RWPE2 (cell line): ENCODE measurements at regions not wholly inside any gene's neighbourhood (a gene's known extent, or its start where the extent isn't known, plus 50 kb on each side); places are given as distances from the start of the nearest gene placed in this dataset.

Experiments used
- ATAC-seq: fragments of 200-7000 bp; cut with Tn5 transposase; 3 replicates; pipeline ENCODE4 v1.9.1; 2021; ENCODE audit warnings: low read depth
- DNase-seq: peaks from one replicate; pipeline ENCODE4 v3.0.0-alpha.2; 2020; ENCODE audit warnings: low spot score
- H3K27ac ChIP-seq: fragments of 450-650 bp; 2 replicates; pipeline ENCODE4 v1.5.1; 2017; ENCODE audit warnings: mild to moderate bottlenecking; ENCODE audit not compliant: poor library complexity, severe bottlenecking
- H3K27me3 ChIP-seq: fragments of 250-450 bp; sonication (Bioruptor Pico); 2 replicates; pipeline ENCODE4 v1.5.1; 2021; ENCODE audit warnings: mild to moderate bottlenecking, moderate library complexity; ENCODE audit not compliant: insufficient read depth, poor library complexity, severe bottlenecking
- H3K36me3 ChIP-seq: fragments of 250-450 bp; sonication (Bioruptor Pico); 2 replicates; pipeline ENCODE4 v1.5.1; 2020; ENCODE audit warnings: low read depth, mild to moderate bottlenecking, moderate library complexity
- H3K4me1 ChIP-seq: fragments of 250-450 bp; sonication (Bioruptor Pico); 2 replicates; pipeline ENCODE4 v1.5.1; 2021; ENCODE audit warnings: mild to moderate bottlenecking, moderate library complexity; ENCODE audit not compliant: insufficient read depth, poor library complexity, severe bottlenecking
- H3K4me3 ChIP-seq: fragments of 250-450 bp; sonication (Bioruptor Pico); 2 replicates; pipeline ENCODE4 v1.5.1; 2021; ENCODE audit warnings: mild to moderate bottlenecking, moderate library complexity; ENCODE audit not compliant: severe bottlenecking
- H3K9me3 ChIP-seq: fragments of 250-450 bp; sonication (Bioruptor Pico); 2 replicates; pipeline ENCODE4 v1.5.1; 2021; ENCODE audit warnings: mild to moderate bottlenecking, moderate library complexity; ENCODE audit not compliant: severe bottlenecking
- CTCF ChIP-seq: fragments of 450-650 bp; IDR thresholded peaks from one replicate; pipeline ENCODE4 v1.5.1; 2017; ENCODE audit warnings: mild to moderate bottlenecking, moderate library complexity; ENCODE audit not compliant: poor library complexity, severe bottlenecking

DNA sequence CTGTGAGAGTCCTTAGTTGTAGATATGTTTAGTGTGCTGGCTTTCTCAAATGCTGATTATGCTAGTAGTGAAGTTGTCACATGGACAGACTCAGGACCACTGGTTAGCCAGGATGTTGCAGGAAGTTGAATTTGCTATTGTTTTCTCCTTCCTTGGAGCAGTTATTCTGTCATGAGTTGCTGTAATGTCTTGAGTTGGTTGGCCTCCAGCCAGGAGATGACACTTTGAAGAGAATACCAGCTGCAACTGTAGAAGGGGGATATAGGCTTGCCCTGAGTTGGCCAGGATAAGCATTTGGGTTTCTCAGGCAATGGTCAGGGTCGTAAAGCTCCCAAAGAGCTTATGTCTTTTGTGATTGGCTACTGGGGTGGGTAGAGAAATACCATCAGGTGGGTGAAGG is 206.7 kb downstream of the ZNF621 start:
- Histone ChIP-seq H3K27ac (no peak overlapping the region), H3K9me3 (peaks cover 2% of the 10 kb centered on the region), H3K36me3 (no peaks in the 10 kb centered on the region), H3K27me3 (no peaks in the 10 kb centered on the region), H3K4me1 (no peaks in the 10 kb centered on the region), H3K4me3 (no peak overlapping the region)
- ATAC-seq, result no peak
- TF ChIP-seq CTCF, result no peak
- no peak for DNase-seq

DNA sequence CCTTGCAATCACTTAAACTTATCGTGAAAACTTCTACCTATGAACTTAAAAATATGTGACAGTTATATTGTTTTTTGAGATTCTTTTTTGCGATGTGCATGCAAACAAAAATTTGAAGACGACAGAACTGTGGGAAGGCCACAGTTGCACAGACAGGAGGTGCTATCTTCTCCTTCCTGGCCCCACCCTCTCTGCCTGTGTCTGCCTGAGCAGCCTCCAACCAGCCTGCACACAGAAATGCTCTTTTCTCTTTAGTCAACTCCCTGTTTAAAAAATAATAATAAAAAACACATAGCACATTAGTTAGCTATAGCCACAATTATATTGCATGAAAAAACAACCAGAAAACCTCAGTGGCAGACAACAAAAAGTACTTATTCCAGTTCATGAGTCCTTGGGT is 212.2 kb downstream of the ZNF621 start:
- H3K27ac ChIP-seq, result no peak overlapping the region
- H3K9me3 ChIP-seq, result no peaks in the 10 kb centered on the region
- H3K36me3 ChIP-seq, result no peaks in the 10 kb centered on the region
- ATAC-seq, result no peak
- DNase-seq, result no peak
- H3K27me3 ChIP-seq, result no peaks in the 10 kb centered on the region
- H3K4me3 ChIP-seq, result no peak overlapping the region
- H3K4me1 ChIP-seq, result no peaks in the 10 kb centered on the region
- TF ChIP-seq CTCF, result no peak

DNA sequence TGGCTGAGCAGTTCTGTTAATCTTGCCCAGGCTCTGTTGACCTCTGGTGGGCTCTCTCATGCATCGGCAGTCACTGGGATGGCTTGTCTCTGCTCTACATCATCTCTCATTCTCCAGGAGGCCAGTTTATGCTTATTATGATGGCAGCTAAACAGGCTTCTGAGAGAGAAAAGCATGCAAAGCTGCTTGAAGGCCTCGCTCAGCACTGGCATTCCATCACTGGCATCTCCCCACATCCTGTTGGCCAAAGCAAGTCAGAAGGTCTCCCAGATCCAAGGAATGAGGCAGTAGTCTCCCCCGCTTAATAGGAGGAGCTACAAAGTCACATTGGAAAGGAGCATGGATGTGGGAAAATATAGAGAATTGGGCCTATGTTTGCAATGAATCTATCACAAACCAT is 212.6 kb downstream of the ZNF621 start:
- no peaks in the 10 kb centered on the region for H3K27me3 ChIP-seq

GRCh38 chr3:40739971-40740370 is 215.2 kb downstream of the ZNF621 start:
- no peak for TF ChIP-seq CTCF
- Histone ChIP-seq H3K27ac (no peak overlapping the region), H3K36me3 (no peaks in the 10 kb centered on the region), H3K9me3 (no peaks in the 10 kb centered on the region), H3K4me3 (no peak overlapping the region), H3K4me1 (no peaks in the 10 kb centered on the region), H3K27me3 (no peaks in the 10 kb centered on the region)
- ATAC-seq (no peak), DNase-seq (no peak)

More for the DNA sequence above, 212.6 kb downstream of the ZNF621 start:
- Histone ChIP-seq H3K4me1 (no peaks in the 10 kb centered on the region), H3K9me3 (no peaks in the 10 kb centered on the region), H3K4me3 (no peak overlapping the region), H3K36me3 (no peaks in the 10 kb centered on the region), H3K27ac (no peak overlapping the region)
- DNase-seq (no peak), ATAC-seq (no peak)
- no peak for TF ChIP-seq CTCF

GRCh38 chr3:40741729-40742128 is 217.0 kb downstream of the ZNF621 start:
- no peak for ATAC-seq
- Histone ChIP-seq H3K27ac (no peak overlapping the region), H3K27me3 (no peaks in the 10 kb centered on the region), H3K4me3 (no peak overlapping the region), H3K4me1 (no peaks in the 10 kb centered on the region), H3K36me3 (no peaks in the 10 kb centered on the region), H3K9me3 (no peaks in the 10 kb centered on the region)
- TF ChIP-seq CTCF, result no peak
- DNase-seq, result no peak
